ENCODE measurements at regions not wholly inside any gene's neighbourhood (a gene's known extent, or its start where the extent isn't known, plus 50 kb on each side); places are given as distances from the start of the nearest gene placed in this dataset.

DNA sequence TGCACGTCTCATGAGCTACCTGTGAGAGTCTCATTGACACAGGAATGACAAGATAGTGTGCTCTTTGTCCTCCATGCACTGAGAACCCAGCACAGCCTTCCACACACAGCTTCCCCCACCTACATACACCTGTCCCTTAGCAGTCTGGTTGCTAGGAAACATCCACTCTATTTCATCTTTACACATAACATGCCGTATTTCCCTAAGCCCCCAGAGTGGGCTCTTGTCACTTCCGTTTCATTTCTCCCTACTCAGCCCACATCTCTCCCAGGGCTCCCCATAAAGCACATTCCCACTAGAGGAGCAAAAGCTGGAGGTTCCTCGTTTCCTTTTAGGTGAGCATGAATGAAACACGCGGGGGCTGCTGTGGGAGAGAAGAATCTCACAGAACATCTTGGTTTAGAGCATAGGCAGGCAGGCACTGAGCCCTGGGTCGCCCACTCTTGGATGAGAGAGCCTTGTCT, 137.1 kb downstream of the ETS2 start:
- TF ChIP-seq, protein P1, sequence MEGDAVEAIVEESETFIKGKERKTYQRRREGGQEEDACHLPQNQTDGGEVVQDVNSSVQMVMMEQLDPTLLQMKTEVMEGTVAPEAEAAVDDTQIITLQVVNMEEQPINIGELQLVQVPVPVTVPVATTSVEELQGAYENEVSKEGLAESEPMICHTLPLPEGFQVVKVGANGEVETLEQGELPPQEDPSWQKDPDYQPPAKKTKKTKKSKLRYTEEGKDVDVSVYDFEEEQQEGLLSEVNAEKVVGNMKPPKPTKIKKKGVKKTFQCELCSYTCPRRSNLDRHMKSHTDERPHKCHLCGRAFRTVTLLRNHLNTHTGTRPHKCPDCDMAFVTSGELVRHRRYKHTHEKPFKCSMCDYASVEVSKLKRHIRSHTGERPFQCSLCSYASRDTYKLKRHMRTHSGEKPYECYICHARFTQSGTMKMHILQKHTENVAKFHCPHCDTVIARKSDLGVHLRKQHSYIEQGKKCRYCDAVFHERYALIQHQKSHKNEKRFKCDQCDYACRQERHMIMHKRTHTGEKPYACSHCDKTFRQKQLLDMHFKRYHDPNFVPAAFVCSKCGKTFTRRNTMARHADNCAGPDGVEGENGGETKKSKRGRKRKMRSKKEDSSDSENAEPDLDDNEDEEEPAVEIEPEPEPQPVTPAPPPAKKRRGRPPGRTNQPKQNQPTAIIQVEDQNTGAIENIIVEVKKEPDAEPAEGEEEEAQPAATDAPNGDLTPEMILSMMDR (IDR thresholded peaks at IDR 0.05; ENCODE audit: insufficient read depth, low read depth, low read length), result no peak
- Histone ChIP-seq H3K36me3 (ENCODE audit: control insufficient read depth, insufficient read depth, low read length) (no peaks in the 10 kb centered on the region), H3K4me3 (ENCODE audit: low read depth, low read length) (no peak overlapping the region), H3K27me3 (ENCODE audit: control insufficient read depth, insufficient read depth, low read length) (no peaks in the 10 kb centered on the region; the same call in 1 of the 2 replicates)
- POLR2A ChIA-PET, result no interaction called here
- no peak for DNase-seq (ENCODE audit: low read depth)
- CTCF ChIA-PET, result no interaction called here

DNA sequence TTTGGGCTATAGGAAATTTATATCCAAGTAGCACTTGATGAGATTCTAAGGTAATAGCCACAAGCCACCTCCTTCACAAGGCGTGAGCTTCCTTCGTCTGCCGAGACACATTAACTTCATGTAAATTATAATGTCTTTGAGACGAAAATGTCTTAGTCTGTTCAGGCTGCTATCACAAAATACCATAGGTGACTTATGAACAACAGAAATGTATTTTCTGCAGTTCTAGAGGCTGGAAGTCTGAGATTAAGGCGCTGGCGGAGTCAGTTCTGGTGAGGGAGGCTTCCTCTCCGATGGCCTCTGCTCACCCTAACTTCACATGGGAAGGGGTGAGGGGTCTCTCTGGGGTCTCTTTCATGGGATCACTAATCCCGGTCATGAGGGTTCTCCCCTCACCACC, 133.0 kb downstream of the ETS2 start:
- ChIA-PET POLR2A (no interaction called here), CTCF (no interaction called here)
- H3K27me3 ChIP-seq (ENCODE audit: control insufficient read depth, insufficient read depth, low read length), result no peaks in the 10 kb centered on the region
- TF ChIP-seq, protein P1 (IDR thresholded peaks at IDR 0.05; ENCODE audit: insufficient read depth, low read depth, low read length), result no peak
- DNase-seq (ENCODE audit: low read depth), result no peak
- no peaks in the 10 kb centered on the region for H3K36me3 ChIP-seq (ENCODE audit: control insufficient read depth, insufficient read depth, low read length)
- H3K4me3 ChIP-seq (ENCODE audit: low read depth, low read length), result no peak overlapping the region

DNA sequence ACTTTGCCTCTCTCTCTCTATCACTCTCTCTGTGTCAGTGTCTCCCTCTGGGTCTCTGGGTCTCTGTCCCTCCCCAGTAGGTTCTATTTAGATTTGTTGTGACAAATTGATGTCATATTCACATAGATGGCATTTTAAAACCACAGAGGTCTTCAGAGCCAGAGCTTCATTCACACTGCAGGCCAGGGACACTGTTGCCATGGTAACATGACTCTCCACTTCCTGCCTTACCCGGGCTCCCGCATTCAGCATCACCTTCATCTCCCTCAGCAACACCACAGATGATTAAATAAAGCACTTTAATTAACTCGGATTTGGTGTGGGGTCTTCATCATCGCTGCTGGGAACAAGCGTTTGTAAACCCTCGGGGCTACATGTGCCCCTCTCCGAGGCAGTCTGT, 132.6 kb downstream of the ETS2 start:
- Histone ChIP-seq H3K27me3 (ENCODE audit: control insufficient read depth, insufficient read depth, low read length) (no peaks in the 10 kb centered on the region), H3K36me3 (ENCODE audit: control insufficient read depth, insufficient read depth, low read length) (no peaks in the 10 kb centered on the region), H3K4me3 (ENCODE audit: low read depth, low read length) (no peak overlapping the region)
- no peak for DNase-seq (ENCODE audit: low read depth)
- POLR2A ChIA-PET, result no interaction called here
- CTCF ChIA-PET, result no interaction called here
- TF ChIP-seq, protein P1 (IDR thresholded peaks at IDR 0.05; ENCODE audit: insufficient read depth, low read depth, low read length), result no peak

DNA sequence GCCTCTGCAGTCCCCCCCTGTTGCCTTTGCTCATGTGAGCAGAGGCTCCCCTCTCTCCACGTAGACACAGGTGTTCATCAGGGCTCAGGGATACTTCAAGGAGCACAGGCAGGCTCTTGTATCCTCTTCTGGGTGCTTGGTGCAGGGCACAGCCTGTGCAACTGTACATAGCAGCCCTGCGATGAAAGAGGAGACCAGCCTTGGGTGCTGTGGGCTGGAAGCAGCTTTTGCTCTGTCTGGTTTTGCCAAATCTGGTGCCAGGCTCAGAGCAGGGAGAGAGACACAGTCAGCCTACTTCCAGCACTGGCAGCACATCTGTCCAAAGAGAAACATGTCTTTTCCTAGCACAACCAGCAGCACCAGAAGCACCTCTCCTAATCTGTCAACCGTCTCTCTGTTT, 132.1 kb downstream of the ETS2 start:
- DNase-seq (ENCODE audit: low read depth), result no peak
- H3K27me3 ChIP-seq (ENCODE audit: control insufficient read depth, insufficient read depth, low read length), result no peaks in the 10 kb centered on the region
- ChIA-PET POLR2A (no interaction called here), CTCF (no interaction called here)
- TF ChIP-seq, protein P1 (IDR thresholded peaks at IDR 0.05; ENCODE audit: insufficient read depth, low read depth, low read length), result no peak
- no peaks in the 10 kb centered on the region for H3K36me3 ChIP-seq (ENCODE audit: control insufficient read depth, insufficient read depth, low read length)
- no peak overlapping the region for H3K4me3 ChIP-seq (ENCODE audit: low read depth, low read length)

DNA sequence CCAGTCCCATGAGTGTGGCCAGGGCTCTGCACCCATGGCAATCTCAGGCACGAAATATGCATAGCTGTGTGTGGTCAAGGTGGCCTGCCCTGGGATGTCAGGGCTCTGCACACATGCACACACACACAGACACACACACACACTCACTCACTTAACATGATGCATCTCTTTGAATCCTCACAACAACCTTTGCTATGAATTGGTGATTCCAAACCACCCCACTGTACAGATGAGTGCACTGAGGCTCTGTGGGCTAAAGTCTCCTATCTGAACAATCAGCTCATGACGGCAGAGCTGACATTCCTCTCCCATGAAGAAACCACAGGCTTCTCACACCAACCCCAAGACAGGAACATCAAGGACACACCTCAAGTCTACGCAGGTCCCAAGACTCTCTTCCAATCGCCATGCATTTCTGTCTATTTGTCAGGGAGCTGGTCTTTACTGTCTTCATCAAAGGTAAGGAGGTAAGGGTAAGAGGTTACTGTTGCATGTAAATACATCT, 131.6 kb downstream of the ETS2 start:
- TF ChIP-seq, protein P1 (IDR thresholded peaks at IDR 0.05; ENCODE audit: insufficient read depth, low read depth, low read length), result no peak

More for the DNA sequence above, 131.6 kb downstream of the ETS2 start:
- H3K36me3 ChIP-seq (ENCODE audit: control insufficient read depth, insufficient read depth, low read length), result no peaks in the 10 kb centered on the region
- no peak overlapping the region for H3K4me3 ChIP-seq (ENCODE audit: low read depth, low read length)
- POLR2A ChIA-PET, result no interaction called here
- no peaks in the 10 kb centered on the region for H3K27me3 ChIP-seq (ENCODE audit: control insufficient read depth, insufficient read depth, low read length)
- CTCF ChIA-PET, result no interaction called here
- no peak for DNase-seq (ENCODE audit: low read depth)
